Esophagus muscularis mucosa (tissue), 4 donors: ENCODE measurements at regions not wholly inside any gene's neighbourhood (a gene's known extent, or its start where the extent isn't known, plus 50 kb on each side); places are given as distances from the start of the nearest gene placed in this dataset.

Experiments
- DNase-seq: peaks from one replicate; pipeline ENCODE4 v3.0.0-alpha.2; 2017; ENCODE audit errors: extremely low spot score
- H3K27ac ChIP-seq, 4 donors: fragments of 200-600 bp; sonication (generic); replicated peaks in 1 of 4; 1 replicate in 3 of 4; 2 replicates in 1 of 4; pipeline ENCODE4 v1.5.1; 2016 to 2019; ENCODE audit warnings: mild to moderate bottlenecking in 1 of 4
- H3K27me3 ChIP-seq, 4 donors: fragments of 200-600 bp; sonication (generic); one replicate each; pipeline versions ENCODE4 v1.5.1 to v1.6.0; 2016 to 2019
- H3K36me3 ChIP-seq, 4 donors: fragments of 200-600 bp; sonication (generic); one replicate each; pipeline ENCODE4 v1.5.1; 2016 to 2019
- H3K4me1 ChIP-seq, 4 donors: fragments of 200-600 bp; sonication (generic); one replicate each; pipeline ENCODE4 v1.5.1; 2016 to 2019
- H3K4me3 ChIP-seq, 4 donors: fragments of 200-600 bp; sonication (generic); 1 replicate in 2 of 4; 2 replicates in 2 of 4; pipeline ENCODE4 v1.5.1; 2016 to 2019; ENCODE audit warnings: mild to moderate bottlenecking in 4 of 4, moderate library complexity in 1 of 4
- H3K9me3 ChIP-seq, 4 donors: fragments of 200-600 bp; sonication (generic); 1 replicate in 3 of 4; 2 replicates in 1 of 4; pipeline ENCODE4 v1.5.1; 2016 to 2019
- EP300 ChIP-seq: sonication (generic); formaldehyde crosslinking; IDR thresholded peaks from one replicate; pipeline ENCODE4 v1.6.1; 2017; ENCODE audit warnings: antibody characterized with exemption
- POLR2A ChIP-seq: fragments of 450-650 bp; IDR thresholded peaks from one replicate; pipeline ENCODE4 v1.6.1; 2017; ENCODE audit warnings: antibody characterized with exemption, moderate library complexity, mild to moderate bottlenecking, low read depth
- POLR2AphosphoS5 ChIP-seq, 2 donors: sonication (generic); formaldehyde crosslinking; IDR thresholded peaks; one replicate each; pipeline ENCODE4 v1.6.1; 2017; ENCODE audit warnings: antibody characterized with exemption in 2 of 2
- WGBS: methylation state at CpG from one replicate; pipeline ENCODE4 v1.1.5; 2018; 5-methylcytosine and 5-hydroxymethylcytosine counted together
- intact Hi-C: fragments of 100-400 bp; cut with DNase I; formaldehyde crosslinking; loops from one replicate; pipeline ENCODE4 v1.15.1; 2023
- TF ChIP-seq, protein P1 (sequence below), 3 experiments: fragments of 200-600 bp in 2 of 3; fragments of 450-650 bp in 1 of 3; sonication (generic) in 2 of 3; IDR thresholded peaks; one replicate each; pipeline ENCODE4 v1.5.1; 2017 to 2019; ENCODE audit warnings: antibody characterized with exemption in 3 of 3, mild to moderate bottlenecking in 2 of 3, moderate library complexity in 1 of 3

DNA sequence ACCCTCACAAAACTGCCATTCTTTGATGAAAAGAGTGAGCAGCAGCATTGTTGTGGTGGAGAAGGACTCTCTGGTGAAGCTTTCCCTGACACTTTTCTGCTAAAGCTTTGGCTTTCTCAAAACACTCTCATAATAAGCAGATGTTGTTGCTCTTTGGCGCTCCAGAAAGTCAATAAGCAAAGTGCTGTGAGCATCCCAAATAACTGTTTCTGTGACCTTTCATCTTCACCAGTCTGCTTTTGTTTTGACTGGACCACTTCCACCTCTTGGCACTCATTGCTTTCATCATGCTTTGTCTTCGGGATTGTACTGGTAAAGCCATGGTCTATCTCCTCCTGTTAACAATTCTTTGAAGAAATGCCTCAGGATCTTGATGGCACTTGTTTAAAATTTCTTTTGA, 424.7 kb upstream of the TMPO start:
- Histone ChIP-seq H3K27me3 (no peaks in the 10 kb centered on the region), H3K9me3 (no peaks in the 10 kb centered on the region), H3K4me1 (peaks cover 0 to 5% (median 1%) of the 10 kb centered on the region in 4 donors), H3K36me3 (no peaks in the 10 kb centered on the region), H3K4me3 (no peak overlapping the region), H3K27ac (no peak overlapping the region)
- 78% methylated on average over 2 of the region's 2 CpGs for WGBS
- TF ChIP-seq POLR2A: no peak
- TF ChIP-seq, protein P1, sequence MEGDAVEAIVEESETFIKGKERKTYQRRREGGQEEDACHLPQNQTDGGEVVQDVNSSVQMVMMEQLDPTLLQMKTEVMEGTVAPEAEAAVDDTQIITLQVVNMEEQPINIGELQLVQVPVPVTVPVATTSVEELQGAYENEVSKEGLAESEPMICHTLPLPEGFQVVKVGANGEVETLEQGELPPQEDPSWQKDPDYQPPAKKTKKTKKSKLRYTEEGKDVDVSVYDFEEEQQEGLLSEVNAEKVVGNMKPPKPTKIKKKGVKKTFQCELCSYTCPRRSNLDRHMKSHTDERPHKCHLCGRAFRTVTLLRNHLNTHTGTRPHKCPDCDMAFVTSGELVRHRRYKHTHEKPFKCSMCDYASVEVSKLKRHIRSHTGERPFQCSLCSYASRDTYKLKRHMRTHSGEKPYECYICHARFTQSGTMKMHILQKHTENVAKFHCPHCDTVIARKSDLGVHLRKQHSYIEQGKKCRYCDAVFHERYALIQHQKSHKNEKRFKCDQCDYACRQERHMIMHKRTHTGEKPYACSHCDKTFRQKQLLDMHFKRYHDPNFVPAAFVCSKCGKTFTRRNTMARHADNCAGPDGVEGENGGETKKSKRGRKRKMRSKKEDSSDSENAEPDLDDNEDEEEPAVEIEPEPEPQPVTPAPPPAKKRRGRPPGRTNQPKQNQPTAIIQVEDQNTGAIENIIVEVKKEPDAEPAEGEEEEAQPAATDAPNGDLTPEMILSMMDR (IDR thresholded peaks at IDR 0.05): no peak
- TF ChIP-seq EP300: no peak
- no peak for TF ChIP-seq POLR2AphosphoS5 (IDR thresholded peaks at IDR 0.05)
- DNase-seq: peak; percentile 45
- intact Hi-C loops: no loop called here

DNA sequence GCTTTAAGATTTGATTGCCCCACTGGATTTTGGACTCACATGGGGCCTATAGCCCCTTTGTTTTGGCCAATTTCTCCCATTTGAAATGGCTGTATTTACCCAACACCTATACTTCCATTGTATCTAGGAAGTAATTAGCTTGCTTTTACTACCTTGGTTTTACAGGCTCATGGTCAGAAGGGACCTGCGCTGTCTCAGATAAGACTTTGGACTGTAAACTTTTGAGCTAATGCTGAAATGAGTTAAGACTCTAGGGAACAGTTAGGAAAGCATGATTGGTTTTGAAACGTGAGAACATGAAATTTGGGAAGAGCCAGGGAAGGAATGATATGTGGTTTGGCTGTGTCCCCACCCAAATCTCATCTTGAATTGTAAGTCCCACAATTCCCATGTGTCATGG, 419.0 kb upstream of the TMPO start:
- Histone ChIP-seq H3K36me3 (no peaks in the 10 kb centered on the region), H3K4me1 (no peaks in the 10 kb centered on the region), H3K27ac (no peak overlapping the region), H3K9me3 (no peaks in the 10 kb centered on the region), H3K4me3 (no peak overlapping the region), H3K27me3 (no peaks in the 10 kb centered on the region)
- 93% methylated on average over 2 of the region's 2 CpGs for WGBS
- DNase-seq: peak; percentile 21
- TF ChIP-seq POLR2A (no peak), EP300 (no peak), POLR2AphosphoS5 (IDR thresholded peaks at IDR 0.05) (no peak)
- TF ChIP-seq, protein P1 (IDR thresholded peaks at IDR 0.05): no peak
- intact Hi-C loops: no loop called here

DNA sequence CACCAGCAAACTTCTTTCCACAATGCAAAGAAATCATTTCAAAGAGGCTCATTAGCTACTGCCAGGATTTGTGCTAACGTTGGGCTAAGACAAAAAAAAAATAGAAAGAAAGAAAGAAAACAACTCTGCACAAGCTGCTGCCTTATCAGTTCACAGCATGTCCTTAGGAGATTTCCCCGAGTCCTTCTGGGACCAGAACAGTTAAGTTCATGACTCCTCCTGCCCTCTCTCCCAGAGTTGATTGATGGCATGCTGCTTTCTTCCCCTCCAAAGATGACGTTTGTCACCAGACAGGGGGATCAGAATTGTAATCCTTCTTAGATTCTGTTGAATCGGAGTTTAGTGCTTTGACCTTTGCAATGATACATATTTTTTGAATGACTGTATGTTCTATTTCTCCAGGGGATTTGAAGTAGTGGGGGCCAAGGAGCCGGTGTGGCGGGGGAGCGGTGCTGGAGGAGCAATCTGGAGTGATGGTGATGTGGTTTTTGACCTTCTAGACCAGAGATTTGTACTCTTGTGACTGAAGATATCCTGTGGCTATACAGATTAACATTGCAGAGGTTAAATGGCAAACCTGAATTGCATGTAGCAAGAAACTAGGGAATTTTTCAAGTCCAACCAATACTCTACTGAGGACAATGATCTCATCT, 409.2 kb upstream of the TMPO start:
- Histone ChIP-seq H3K27me3 (no peaks in the 10 kb centered on the region), H3K36me3 (no peaks in the 10 kb centered on the region), H3K9me3 (no peaks in the 10 kb centered on the region), H3K27ac (no peak overlapping the region), H3K4me3 (no peak overlapping the region), H3K4me1 (peaks cover 0 to 23% (median 18%) of the 10 kb centered on the region in 4 donors)
- TF ChIP-seq POLR2A (no peak), POLR2AphosphoS5 (IDR thresholded peaks at IDR 0.05) (no peak), EP300 (no peak)
- TF ChIP-seq, protein P1 (IDR thresholded peaks at IDR 0.05): no peak
- DNase-seq: peak; percentile 91
- intact Hi-C loops: no loop called here
- WGBS: 34% methylated on average over 7 of the region's 7 CpGs

DNA sequence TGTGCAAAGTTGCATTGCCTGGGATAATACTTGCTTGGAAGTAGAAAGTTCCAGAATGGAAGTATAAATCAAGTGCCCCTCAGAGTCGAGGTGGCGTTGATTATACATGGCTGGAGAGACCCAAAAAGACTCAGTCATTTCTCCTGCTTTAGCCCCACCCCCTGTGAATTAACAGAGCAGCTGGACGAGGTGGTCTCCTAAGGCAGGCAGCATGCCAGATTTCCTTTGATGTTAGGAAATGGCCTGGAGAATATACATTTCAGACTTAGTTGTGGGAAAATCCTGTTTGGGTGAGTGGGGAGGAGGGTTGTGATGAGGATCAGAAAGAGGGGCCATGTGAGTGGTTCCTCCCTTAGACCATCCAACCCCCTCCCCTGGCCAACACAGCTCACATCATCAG, 406.1 kb upstream of the TMPO start:
- peaks cover 0 to 41% (median 28%) of the 10 kb centered on the region in 4 donors for H3K4me1 ChIP-seq
- H3K36me3 ChIP-seq: no peaks in the 10 kb centered on the region
- TF ChIP-seq POLR2AphosphoS5 (IDR thresholded peaks at IDR 0.05) (no peak), EP300 (no peak), POLR2A (no peak)
- TF ChIP-seq, protein P1 (IDR thresholded peaks at IDR 0.05): no peak
- intact Hi-C loops: no loop called here
- H3K9me3 ChIP-seq: no peaks in the 10 kb centered on the region
- no peaks in the 10 kb centered on the region for H3K27me3 ChIP-seq
- DNase-seq: peak; percentile 39
- no peak overlapping the region for H3K4me3 ChIP-seq
- 62% methylated on average over 3 of the region's 3 CpGs for WGBS
- no peak overlapping the region for H3K27ac ChIP-seq

GRCh38 chr12:98110536-98110935, 404.9 kb upstream of the TMPO start:
- WGBS: 61% methylated on average over 8 of the region's 8 CpGs
- Histone ChIP-seq H3K27me3 (no peaks in the 10 kb centered on the region), H3K4me1 (peaks cover 0 to 38% (median 23%) of the 10 kb centered on the region in 4 donors), H3K27ac (no peak overlapping the region), H3K36me3 (no peaks in the 10 kb centered on the region), H3K9me3 (no peaks in the 10 kb centered on the region), H3K4me3 (no peak overlapping the region)
- intact Hi-C loops: no loop called here
- DNase-seq: peak; percentile 34
- TF ChIP-seq POLR2AphosphoS5 (IDR thresholded peaks at IDR 0.05) (no peak), EP300 (no peak), POLR2A (no peak)
- TF ChIP-seq, protein P1 (IDR thresholded peaks at IDR 0.05): no peak
